HL-60 (cell line): ENCODE measurements at regions not wholly inside any gene's neighbourhood (a gene's known extent, or its start where the extent isn't known, plus 50 kb on each side); places are given as distances from the start of the nearest gene placed in this dataset.

Source experiments
- REST ChIP-seq: IDR thresholded peaks from 2 replicates; pipeline ENCODE4 v1.6.1; 2012; ENCODE audit warnings: low read depth; ENCODE audit not compliant: insufficient replicate concordance
- TF ChIP-seq, protein P1 (sequence below): IDR thresholded peaks from one replicate; pipeline ENCODE4 v1.5.1; 2011; ENCODE audit warnings: low read length, control low read depth, inconsistent platforms; ENCODE audit not compliant: insufficient read depth

DNA sequence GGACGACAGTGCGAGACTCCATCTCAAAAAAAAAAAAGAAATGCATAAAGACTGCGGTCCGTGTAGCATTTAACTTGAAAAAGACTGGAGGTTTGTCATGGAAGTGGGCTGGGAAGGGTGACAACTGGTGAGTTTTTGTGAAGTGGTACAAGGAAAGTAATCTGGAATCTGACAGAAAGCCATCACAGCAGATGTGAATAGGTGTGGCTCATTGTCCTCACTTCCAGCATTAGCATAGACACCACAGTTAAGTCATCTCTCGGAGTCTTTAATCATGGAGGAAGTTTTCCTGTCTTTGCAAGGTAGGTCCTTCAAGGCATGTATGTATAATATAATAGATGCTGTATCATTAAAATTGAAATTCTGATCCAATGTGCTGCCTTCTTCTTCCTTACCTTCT, 453.2 kb downstream of the TFAP2A start:
- TF ChIP-seq, protein P1, sequence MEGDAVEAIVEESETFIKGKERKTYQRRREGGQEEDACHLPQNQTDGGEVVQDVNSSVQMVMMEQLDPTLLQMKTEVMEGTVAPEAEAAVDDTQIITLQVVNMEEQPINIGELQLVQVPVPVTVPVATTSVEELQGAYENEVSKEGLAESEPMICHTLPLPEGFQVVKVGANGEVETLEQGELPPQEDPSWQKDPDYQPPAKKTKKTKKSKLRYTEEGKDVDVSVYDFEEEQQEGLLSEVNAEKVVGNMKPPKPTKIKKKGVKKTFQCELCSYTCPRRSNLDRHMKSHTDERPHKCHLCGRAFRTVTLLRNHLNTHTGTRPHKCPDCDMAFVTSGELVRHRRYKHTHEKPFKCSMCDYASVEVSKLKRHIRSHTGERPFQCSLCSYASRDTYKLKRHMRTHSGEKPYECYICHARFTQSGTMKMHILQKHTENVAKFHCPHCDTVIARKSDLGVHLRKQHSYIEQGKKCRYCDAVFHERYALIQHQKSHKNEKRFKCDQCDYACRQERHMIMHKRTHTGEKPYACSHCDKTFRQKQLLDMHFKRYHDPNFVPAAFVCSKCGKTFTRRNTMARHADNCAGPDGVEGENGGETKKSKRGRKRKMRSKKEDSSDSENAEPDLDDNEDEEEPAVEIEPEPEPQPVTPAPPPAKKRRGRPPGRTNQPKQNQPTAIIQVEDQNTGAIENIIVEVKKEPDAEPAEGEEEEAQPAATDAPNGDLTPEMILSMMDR = no peak
- TF ChIP-seq REST = no peak
